ENCODE measurements at regions not wholly inside any gene's neighbourhood (a gene's known extent, or its start where the extent isn't known, plus 50 kb on each side); places are given as distances from the start of the nearest gene placed in this dataset.

DNA sequence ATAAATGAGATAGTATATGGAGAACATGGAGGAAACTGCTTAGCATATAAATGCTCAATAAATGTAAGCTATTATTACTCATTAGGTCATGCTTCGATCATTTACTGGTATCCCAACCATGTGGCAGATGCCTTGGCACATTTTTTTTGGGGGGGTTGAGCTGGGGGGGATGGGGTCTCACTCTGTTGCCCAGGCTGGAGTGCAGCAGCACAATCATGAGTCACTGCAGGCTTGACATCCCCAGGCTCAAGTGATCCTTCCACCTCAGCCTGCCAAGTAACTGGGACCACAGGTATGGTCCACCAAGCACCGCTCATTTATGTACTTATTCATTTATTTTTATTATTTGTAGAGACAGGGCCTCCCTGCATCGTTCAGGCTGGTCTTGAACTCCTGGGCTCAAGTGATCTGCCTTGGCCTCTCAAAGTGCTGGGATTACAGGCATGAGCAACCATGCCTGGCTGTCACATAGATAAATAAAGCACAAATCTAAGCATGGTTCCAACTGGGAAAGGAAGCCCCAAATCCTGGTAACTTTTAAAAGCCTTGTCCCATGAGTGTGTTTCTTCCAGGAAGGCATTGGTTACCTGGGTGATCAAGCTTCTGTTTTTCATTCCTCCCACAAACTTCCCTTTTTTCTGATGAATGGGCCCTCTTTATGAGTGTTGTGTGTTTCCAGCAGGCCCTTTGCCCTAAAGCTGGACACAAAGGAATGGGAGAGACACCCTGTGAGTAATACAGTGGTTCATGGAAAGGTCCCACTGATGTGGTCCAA lies 147.4 kb upstream of the UMPS start:
- CTCF ChIA-PET: interaction anchor here (3.6 kb wide), 1 partner anchor 17 kb away, joined by 20 read pairs; no protein-coding TSS in a partner anchor
- DNase-seq (ENCODE audit: low read depth, low spot score): no peak
- BruUV-seq (replicated peaks): no TSS peak

More for the DNA sequence above, 147.4 kb upstream of the UMPS start:
- no peak for TF ChIP-seq GATA2 (IDR thresholded peaks at IDR 0.05; ENCODE audit: insufficient read depth, insufficient read length, low read depth, low read length)
- TF ChIP-seq POLR2AphosphoS5 (IDR thresholded peaks at IDR 0.05; ENCODE audit: insufficient read depth, low read depth, low read length): no peak
- no peak for TF ChIP-seq JUN (IDR thresholded peaks at IDR 0.05; ENCODE audit: borderline replicate concordance, insufficient read depth, insufficient read length, low read depth)
- TF ChIP-seq, protein P1, sequence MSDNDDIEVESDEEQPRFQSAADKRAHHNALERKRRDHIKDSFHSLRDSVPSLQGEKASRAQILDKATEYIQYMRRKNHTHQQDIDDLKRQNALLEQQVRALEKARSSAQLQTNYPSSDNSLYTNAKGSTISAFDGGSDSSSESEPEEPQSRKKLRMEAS (IDR thresholded peaks at IDR 0.05; ENCODE audit: insufficient read depth, insufficient read length): no peak
- TF ChIP-seq EZH2 (IDR thresholded peaks at IDR 0.05; ENCODE audit: borderline replicate concordance, low read depth, low read length, severe bottlenecking): no peak
- no peak for TF ChIP-seq POLR2A (IDR thresholded peaks at IDR 0.05; ENCODE audit: low read depth, low read length)
- TF ChIP-seq FOS (IDR thresholded peaks at IDR 0.05; ENCODE audit: borderline replicate concordance, insufficient read depth, low read length): no peak
- no peak for TF ChIP-seq MYC (IDR thresholded peaks at IDR 0.05; ENCODE audit: low read depth, low read length)
- TF ChIP-seq, protein P2, sequence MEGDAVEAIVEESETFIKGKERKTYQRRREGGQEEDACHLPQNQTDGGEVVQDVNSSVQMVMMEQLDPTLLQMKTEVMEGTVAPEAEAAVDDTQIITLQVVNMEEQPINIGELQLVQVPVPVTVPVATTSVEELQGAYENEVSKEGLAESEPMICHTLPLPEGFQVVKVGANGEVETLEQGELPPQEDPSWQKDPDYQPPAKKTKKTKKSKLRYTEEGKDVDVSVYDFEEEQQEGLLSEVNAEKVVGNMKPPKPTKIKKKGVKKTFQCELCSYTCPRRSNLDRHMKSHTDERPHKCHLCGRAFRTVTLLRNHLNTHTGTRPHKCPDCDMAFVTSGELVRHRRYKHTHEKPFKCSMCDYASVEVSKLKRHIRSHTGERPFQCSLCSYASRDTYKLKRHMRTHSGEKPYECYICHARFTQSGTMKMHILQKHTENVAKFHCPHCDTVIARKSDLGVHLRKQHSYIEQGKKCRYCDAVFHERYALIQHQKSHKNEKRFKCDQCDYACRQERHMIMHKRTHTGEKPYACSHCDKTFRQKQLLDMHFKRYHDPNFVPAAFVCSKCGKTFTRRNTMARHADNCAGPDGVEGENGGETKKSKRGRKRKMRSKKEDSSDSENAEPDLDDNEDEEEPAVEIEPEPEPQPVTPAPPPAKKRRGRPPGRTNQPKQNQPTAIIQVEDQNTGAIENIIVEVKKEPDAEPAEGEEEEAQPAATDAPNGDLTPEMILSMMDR (IDR thresholded peaks at IDR 0.05; ENCODE audit: extremely low read depth in 1 of 2, insufficient read depth in 1 of 2, low read depth in 1 of 2, low read length in 2 of 2): no peak
- Histone ChIP-seq H3K36me3 (ENCODE audit: control insufficient read depth in 2 of 2, extremely low read depth in 1 of 2, insufficient read depth in 2 of 2, low read length in 2 of 2) (no peaks in the 10 kb centered on the region), H3K4me2 (ENCODE audit: insufficient read depth, low read length) (no peak overlapping the region), H3K4me1 (ENCODE audit: control insufficient read depth, extremely low read depth, insufficient read depth, low read length) (no peaks in the 10 kb centered on the region), H3K9ac (replicated peaks; ENCODE audit: extremely low read depth, insufficient read depth, low read length) (no peak overlapping the region), H4K20me1 (replicated peaks; ENCODE audit: control insufficient read depth, extremely low read depth, insufficient read depth, low read length) (no peaks in the 10 kb centered on the region), H3K27me3 (ENCODE audit: control insufficient read depth in 2 of 2, insufficient read depth in 2 of 2, low read length in 2 of 2) (peaks cover 19 to 21% of the 10 kb centered on the region in 2 experiments), H3K9me1 (replicated peaks; ENCODE audit: control insufficient read depth, extremely low read depth, insufficient read depth, low read length) (no peaks in the 10 kb centered on the region), H3K27ac (ENCODE audit: insufficient read depth, low read depth, low read length) (no peak overlapping the region), H3K4me3 (replicated peaks in 1 of 3; ENCODE audit: insufficient read depth in 1 of 3, low read depth in 1 of 3, low read length in 3 of 3) (no peak overlapping the region), H2AFZ (ENCODE audit: low read depth, low read length) (no peak overlapping the region), H3K79me2 (ENCODE audit: control insufficient read depth, insufficient read depth, low read length) (no peaks in the 10 kb centered on the region), H3K9me3 (replicated peaks; ENCODE audit: control insufficient read depth, insufficient read depth, low read length) (no peaks in the 10 kb centered on the region)
- dilution Hi-C loops (cut with MboI; ENCODE audit: extremely low pct_ligation_motif_present, low sequenced_read_pairs) (no loop called here), intact Hi-C loops (cut with micrococcal nuclease) (no loop called here)
- FAIRE-seq: no peak
- POLR2A ChIA-PET: no interaction called here
